A673 (cell line): ENCODE measurements at regions not wholly inside any gene's neighbourhood (a gene's known extent, or its start where the extent isn't known, plus 50 kb on each side); places are given as distances from the start of the nearest gene placed in this dataset.

ENCODE experiments used
- EZH2 ChIP-seq: fragments of 200-600 bp; sonication (generic); IDR thresholded peaks from 2 replicates; pipeline ENCODE4 v1.6.1; 2017; ENCODE audit warnings: borderline replicate concordance, low read depth, mild to moderate bottlenecking, mixed read lengths, antibody characterized with exemption, low read length; ENCODE audit not compliant: poor library complexity, severe bottlenecking
- TF ChIP-seq, protein P1 (sequence below): fragments of 300-800, 200-600 bp; sonication (generic); conservative IDR thresholded peaks from 2 replicates; pipeline ENCODE4 v1.5.1; 2017; ENCODE audit warnings: low read depth, mild to moderate bottlenecking, antibody characterized with exemption, low read length, moderate library complexity, mixed read lengths

- TF ChIP-seq, protein P1, sequence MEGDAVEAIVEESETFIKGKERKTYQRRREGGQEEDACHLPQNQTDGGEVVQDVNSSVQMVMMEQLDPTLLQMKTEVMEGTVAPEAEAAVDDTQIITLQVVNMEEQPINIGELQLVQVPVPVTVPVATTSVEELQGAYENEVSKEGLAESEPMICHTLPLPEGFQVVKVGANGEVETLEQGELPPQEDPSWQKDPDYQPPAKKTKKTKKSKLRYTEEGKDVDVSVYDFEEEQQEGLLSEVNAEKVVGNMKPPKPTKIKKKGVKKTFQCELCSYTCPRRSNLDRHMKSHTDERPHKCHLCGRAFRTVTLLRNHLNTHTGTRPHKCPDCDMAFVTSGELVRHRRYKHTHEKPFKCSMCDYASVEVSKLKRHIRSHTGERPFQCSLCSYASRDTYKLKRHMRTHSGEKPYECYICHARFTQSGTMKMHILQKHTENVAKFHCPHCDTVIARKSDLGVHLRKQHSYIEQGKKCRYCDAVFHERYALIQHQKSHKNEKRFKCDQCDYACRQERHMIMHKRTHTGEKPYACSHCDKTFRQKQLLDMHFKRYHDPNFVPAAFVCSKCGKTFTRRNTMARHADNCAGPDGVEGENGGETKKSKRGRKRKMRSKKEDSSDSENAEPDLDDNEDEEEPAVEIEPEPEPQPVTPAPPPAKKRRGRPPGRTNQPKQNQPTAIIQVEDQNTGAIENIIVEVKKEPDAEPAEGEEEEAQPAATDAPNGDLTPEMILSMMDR: no peak
- TF ChIP-seq EZH2: no peak
Observed at GRCh38 chr7:108697254-108697653, 127.6 kb downstream of the DNAJB9 start.
